ENCODE measurements at regions not wholly inside any gene's neighbourhood (a gene's known extent, or its start where the extent isn't known, plus 50 kb on each side); places are given as distances from the start of the nearest gene placed in this dataset.

- no peak for DNase-seq (ENCODE audit: low read depth)
Observed at GRCh38 chr13:26829716-26830115, 69.1 kb upstream of the GPR12 start.

DNA sequence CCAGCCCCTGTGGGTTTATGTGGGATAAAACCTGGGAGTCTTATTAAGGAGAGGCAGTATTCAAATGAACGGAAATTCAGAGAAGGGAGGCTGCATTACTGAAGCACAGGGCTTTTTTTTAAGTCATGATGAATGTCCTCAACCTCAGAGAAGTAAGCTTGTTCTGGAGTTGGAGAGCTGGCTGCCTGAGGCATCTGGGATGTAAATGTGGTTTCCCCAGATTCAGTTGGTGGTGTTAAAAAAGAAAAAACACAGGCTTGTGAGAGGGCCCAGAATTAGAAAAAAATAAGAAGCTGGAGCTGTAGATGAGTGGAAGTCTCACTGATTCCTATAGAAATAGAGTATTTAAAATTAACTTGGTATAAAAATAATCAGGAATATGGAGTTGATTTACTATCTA, 64.0 kb upstream of the GPR12 start:
- no peak for DNase-seq (ENCODE audit: low read depth)

- no peak for DNase-seq (ENCODE audit: low read depth)
Observed at GRCh38 chr13:26822146-26822545, 61.6 kb upstream of the GPR12 start.

DNA sequence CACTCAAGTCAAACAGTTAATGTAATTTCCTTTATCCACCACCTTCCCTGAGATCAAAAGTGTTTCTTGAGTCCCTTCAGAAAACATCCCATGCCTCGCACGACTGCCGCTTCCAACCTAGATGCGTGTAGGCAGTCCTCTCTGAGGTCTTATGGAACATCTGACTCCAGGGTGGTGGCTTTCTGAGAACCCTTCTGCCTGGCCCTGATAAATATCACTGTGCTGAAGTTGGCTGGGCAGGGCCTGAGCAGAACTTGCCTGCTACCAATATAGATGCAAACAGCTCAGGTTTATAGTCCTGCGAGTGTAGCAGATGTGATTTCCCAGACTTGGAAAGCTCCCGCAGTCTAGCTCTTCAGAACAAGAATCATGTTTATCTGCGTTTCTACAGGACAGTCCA, 61.1 kb upstream of the GPR12 start:
- DNase-seq (ENCODE audit: low read depth) = no peak

- DNase-seq (ENCODE audit: low read depth) = no peak
Observed at GRCh38 chr13:26820871-26821270, 60.3 kb upstream of the GPR12 start.

- DNase-seq (ENCODE audit: low read depth) = no peak
Observed at GRCh38 chr13:26819046-26819445, 58.5 kb upstream of the GPR12 start.

DNA sequence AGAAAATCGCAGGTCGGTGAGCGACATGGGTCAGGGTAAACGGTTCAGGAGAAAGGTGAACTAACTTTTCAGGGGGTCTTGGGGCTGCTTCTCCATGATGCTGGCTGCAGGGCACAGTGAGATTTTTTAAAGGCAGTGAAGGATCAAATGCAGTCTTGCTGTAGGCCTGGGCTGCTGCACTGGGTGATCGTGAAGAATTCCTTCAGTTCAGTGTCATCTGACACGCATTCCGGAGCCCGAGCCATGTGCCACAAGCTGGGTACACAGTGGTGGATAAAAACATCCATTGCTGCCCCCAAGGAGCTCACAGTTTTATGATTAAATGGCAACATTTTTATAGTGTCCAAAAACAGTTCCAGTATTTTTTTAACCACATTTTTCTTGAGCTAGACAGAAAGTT, 56.3 kb upstream of the GPR12 start:
- no peak for DNase-seq (ENCODE audit: low read depth)

DNA sequence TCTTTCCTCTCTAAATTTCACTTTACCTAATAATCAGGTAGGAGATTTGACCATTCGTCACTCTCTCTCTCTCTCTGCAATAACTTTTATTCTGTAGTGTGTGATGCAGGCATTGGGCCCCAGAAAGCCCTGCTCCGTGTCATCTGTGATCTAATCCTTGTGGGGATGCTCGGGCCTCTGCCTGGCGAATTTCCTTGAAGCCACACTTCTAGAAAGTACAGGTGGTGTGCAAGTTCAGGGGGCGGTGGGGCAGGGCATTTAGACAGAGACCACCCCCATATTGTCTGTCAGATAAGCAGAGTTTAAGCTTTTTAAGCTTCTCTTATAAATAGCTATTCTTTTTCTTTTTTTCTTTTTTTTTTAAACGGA, 53.4 kb upstream of the GPR12 start:
- no peak for DNase-seq (ENCODE audit: low read depth)

- no peak for DNase-seq (ENCODE audit: low read depth)
Observed at GRCh38 chr13:26813321-26813979, 52.9 kb upstream of the GPR12 start.

DNA sequence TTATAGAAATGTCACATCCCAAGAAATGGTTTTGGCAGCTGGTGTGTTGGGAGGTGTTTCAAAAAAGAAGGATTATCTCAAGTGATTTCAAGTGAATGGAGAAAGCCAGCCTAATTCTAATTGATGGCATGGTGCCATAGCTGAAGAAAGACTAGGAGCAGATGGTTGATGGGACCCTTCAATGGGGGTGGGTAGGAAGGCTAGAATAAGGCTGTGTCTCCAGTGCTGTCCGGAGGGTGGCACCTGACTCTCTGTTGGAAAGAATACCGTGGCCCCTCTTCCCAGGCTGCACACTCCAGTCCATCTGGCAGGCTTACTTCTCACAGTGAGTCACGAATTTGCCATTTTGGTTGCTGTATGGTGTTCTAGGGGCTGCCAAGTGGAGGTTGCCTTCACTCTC, 51.0 kb upstream of the GPR12 start:
- DNase-seq (ENCODE audit: low read depth) = no peak
